GM19372 (cell line): ENCODE measurements at regions not wholly inside any gene's neighbourhood (a gene's known extent, or its start where the extent isn't known, plus 50 kb on each side); places are given as distances from the start of the nearest gene placed in this dataset.
"Not testable (repeated sequence)": the region's sequence is repeated elsewhere in the genome, so short reads cannot be mapped to it uniquely, and the experiment has no call there.

Source experiments
- ATAC-seq: cut with Tn5 transposase; IDR thresholded peaks from one replicate; pipeline ENCODE4 v1.9.1; 2021; ENCODE audit warnings: mild to moderate bottlenecking, low read depth, moderate library complexity; ENCODE audit not compliant: unreplicated experiment

- ATAC-seq = no peak
These were observed 138.0 kb downstream of the UTRN start for GRCh38 chr6:144423167-144423566.

GRCh38 chr6:144429753-144430152, 144.6 kb downstream of the UTRN start:
- no peak for ATAC-seq

- ATAC-seq = not testable (repeated sequence)
These were observed 148.3 kb downstream of the UTRN start for GRCh38 chr6:144433446-144433845.

- ATAC-seq = no peak
These were observed 149.3 kb downstream of the UTRN start for GRCh38 chr6:144434308-144434990.

GRCh38 chr6:144435602-144436426, 150.7 kb downstream of the UTRN start:
- no peak for ATAC-seq

- no peak for ATAC-seq
These were observed 152.0 kb downstream of the UTRN start for GRCh38 chr6:144437105-144437504.

- no peak for ATAC-seq
These were observed 153.0 kb downstream of the UTRN start for GRCh38 chr6:144438103-144438502.

- no peak for ATAC-seq
These were observed 153.9 kb downstream of the UTRN start for GRCh38 chr6:144439016-144439415.

- ATAC-seq = not testable (repeated sequence)
These were observed 156.7 kb downstream of the UTRN start for GRCh38 chr6:144441801-144442200.

GRCh38 chr6:144443157-144443556, 158.0 kb downstream of the UTRN start:
- ATAC-seq = no peak

GRCh38 chr6:144447472-144447871, 162.3 kb downstream of the UTRN start:
- no peak for ATAC-seq

GRCh38 chr6:144449218-144449617, 164.1 kb downstream of the UTRN start:
- no peak for ATAC-seq

- no peak for ATAC-seq
These were observed 164.9 kb downstream of the UTRN start for GRCh38 chr6:144449911-144450597.

GRCh38 chr6:144460327-144461095, 175.4 kb downstream of the UTRN start:
- ATAC-seq = peak; percentile 70

- no peak for ATAC-seq
These were observed 176.9 kb downstream of the UTRN start for GRCh38 chr6:144462058-144462457.

GRCh38 chr6:144466716-144467115, 181.6 kb downstream of the UTRN start:
- no peak for ATAC-seq

- ATAC-seq = no peak
These were observed 182.1 kb downstream of the UTRN start for GRCh38 chr6:144467172-144467762.

GRCh38 chr6:144467921-144468320, 182.8 kb downstream of the UTRN start:
- no peak for ATAC-seq

GRCh38 chr6:144468709-144469108, 183.6 kb downstream of the UTRN start:
- ATAC-seq = no peak

GRCh38 chr6:144469144-144469575, 184.0 kb downstream of the UTRN start:
- no peak for ATAC-seq
